ENCODE measurements at regions not wholly inside any gene's neighbourhood (a gene's known extent, or its start where the extent isn't known, plus 50 kb on each side); places are given as distances from the start of the nearest gene placed in this dataset.
A peak's percentile ranks its signal among the peaks of the same experiment; 100 is the strongest.

DNA sequence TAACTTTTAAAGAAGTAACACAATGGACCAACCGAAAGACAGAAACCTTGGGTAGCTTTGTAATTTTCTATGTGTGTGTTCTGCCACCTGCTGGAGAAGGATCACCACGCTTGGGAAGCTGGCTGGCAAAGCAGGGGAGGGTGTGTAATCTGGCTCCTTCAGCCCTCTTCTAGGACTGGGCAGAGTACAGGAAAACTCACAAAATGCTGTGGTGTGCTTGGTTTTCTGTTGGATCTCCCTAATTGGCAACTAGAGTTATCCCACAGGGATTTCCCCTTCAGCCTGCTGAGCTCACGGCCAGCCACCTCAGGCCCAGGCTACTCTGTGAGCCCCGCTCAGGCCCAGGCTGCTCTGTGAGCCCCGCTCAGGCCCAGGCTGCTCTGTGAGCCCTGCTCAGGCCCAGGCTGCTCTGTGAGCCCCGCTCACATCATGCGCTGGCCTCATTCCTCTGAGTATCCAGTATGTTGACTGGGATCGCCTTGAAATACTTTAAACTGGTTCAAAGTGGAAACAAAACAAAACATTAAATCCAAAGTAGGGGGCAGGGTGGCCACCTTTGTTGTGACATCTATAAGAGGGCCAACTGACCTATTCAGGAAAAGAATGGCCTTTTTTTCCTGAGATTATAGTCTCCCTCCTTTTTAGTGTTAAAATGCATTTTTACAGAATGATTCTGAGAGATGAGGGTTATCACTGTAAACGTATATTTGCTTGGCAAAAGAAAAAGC, 52.0 kb upstream of the RNU6-8 start:
- Histone ChIP-seq H3K9me3 (ENCODE audit: low read depth) (no peaks in the 10 kb centered on the region), H3K4me3 (no peak overlapping the region), H3K27me3 (no peaks in the 10 kb centered on the region), H3K4me1 (ENCODE audit: low read depth) (peaks cover 3% of the 10 kb centered on the region), H3K36me3 (no peaks in the 10 kb centered on the region), H3K27ac (peak overlapping the region; percentile 78)
- TF ChIP-seq CTCF (IDR thresholded peaks at IDR 0.05; ENCODE audit: low read depth, low read length): peak; percentile 79
- peak; percentile 82 to 83 for DNase-seq (ENCODE audit: low read depth in 1 of 2, low spot score in 1 of 2)

DNA sequence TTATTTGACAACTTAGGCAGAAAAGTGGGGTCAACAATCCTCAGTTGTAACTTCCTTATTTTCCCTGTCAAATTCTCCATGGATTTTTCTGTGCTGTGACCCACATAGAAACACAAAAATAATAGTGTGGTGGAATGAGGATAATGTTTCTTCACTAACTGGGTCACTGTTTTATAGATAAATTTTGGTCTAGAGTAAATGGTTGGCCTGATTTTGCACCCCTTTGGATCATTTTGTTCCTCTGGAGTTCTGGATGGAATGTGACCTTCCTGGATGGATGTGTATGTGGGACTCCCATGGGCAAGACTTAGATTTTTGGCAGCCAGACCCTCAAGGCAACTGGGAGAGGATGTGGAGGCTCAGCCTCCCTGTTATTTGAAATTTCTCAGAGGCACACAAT, 52.7 kb upstream of the RNU6-8 start:
- no peak overlapping the region for H3K27ac ChIP-seq
- H3K36me3 ChIP-seq: no peaks in the 10 kb centered on the region
- no peaks in the 10 kb centered on the region for H3K27me3 ChIP-seq
- peaks cover 3% of the 10 kb centered on the region for H3K4me1 ChIP-seq (ENCODE audit: low read depth)
- no peak overlapping the region for H3K4me3 ChIP-seq
- DNase-seq (ENCODE audit: low read depth in 1 of 2, low spot score in 1 of 2): no peak
- H3K9me3 ChIP-seq (ENCODE audit: low read depth): no peaks in the 10 kb centered on the region
- TF ChIP-seq CTCF (IDR thresholded peaks at IDR 0.05; ENCODE audit: low read depth, low read length): no peak

GRCh38 chr14:32256576-32256975, 53.5 kb upstream of the RNU6-8 start:
- Histone ChIP-seq H3K9me3 (ENCODE audit: low read depth) (no peaks in the 10 kb centered on the region), H3K4me1 (ENCODE audit: low read depth) (peaks cover 3% of the 10 kb centered on the region), H3K27me3 (no peaks in the 10 kb centered on the region), H3K27ac (no peak overlapping the region), H3K4me3 (no peak overlapping the region), H3K36me3 (no peaks in the 10 kb centered on the region)
- no peak for TF ChIP-seq CTCF (IDR thresholded peaks at IDR 0.05; ENCODE audit: low read depth, low read length)
- no peak for DNase-seq (ENCODE audit: low read depth in 1 of 2, low spot score in 1 of 2)

DNA sequence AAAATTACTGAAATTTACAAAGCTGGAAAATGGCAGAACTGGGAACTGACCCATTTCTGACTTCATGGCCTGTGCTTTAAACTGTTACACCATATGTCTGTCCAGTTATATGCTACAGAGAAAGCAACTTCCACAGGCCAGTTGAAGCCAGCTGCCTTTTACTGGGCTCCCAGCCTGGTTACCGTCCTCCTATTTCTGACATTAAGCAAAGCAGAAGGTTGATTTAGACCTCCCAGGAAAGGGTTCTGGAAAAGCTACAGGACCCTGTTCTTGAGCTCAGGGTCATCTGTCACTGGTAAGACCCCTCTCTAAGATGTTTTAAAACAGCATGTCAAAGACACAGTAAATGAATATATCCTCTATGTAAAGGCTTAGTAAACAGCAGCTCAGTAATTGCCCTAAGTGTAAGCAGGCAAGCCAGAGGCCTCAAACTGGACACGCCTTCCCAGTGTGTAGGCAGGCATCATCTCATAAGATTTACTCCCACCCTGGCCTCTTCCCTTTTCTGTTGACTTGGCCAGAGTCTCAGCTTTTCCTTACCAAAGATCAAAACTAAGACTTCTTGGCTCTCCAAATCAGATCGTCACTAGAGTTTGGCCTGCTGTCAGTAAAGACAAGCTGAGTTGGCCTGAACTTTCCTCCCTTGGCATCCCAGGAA, 55.4 kb upstream of the RNU6-8 start:
- no peak for TF ChIP-seq CTCF (IDR thresholded peaks at IDR 0.05; ENCODE audit: low read depth, low read length)
- peak in 1 of 2 donors; percentile 12 for DNase-seq (ENCODE audit: low read depth in 1 of 2, low spot score in 1 of 2)
- Histone ChIP-seq H3K36me3 (no peaks in the 10 kb centered on the region), H3K27me3 (no peaks in the 10 kb centered on the region), H3K4me1 (ENCODE audit: low read depth) (peaks cover 3% of the 10 kb centered on the region), H3K27ac (peak overlapping the region; percentile 42), H3K4me3 (no peak overlapping the region), H3K9me3 (ENCODE audit: low read depth) (no peaks in the 10 kb centered on the region)

- Histone ChIP-seq H3K9me3 (ENCODE audit: low read depth) (no peaks in the 10 kb centered on the region), H3K27me3 (no peaks in the 10 kb centered on the region), H3K27ac (no peak overlapping the region), H3K4me1 (ENCODE audit: low read depth) (peaks cover 3% of the 10 kb centered on the region), H3K36me3 (no peaks in the 10 kb centered on the region), H3K4me3 (no peak overlapping the region)
- DNase-seq (ENCODE audit: low read depth in 1 of 2, low spot score in 1 of 2): peak in 1 of 2 donors; percentile 30
- no peak for TF ChIP-seq CTCF (IDR thresholded peaks at IDR 0.05; ENCODE audit: low read depth, low read length)
Measured at GRCh38 chr14:32259368-32260013, 56.4 kb upstream of the RNU6-8 start.

All from cardiac muscle cell (in vitro differentiated cells and primary cell).